ENCODE measurements at regions not wholly inside any gene's neighbourhood (a gene's known extent, or its start where the extent isn't known, plus 50 kb on each side); places are given as distances from the start of the nearest gene placed in this dataset.

DNA sequence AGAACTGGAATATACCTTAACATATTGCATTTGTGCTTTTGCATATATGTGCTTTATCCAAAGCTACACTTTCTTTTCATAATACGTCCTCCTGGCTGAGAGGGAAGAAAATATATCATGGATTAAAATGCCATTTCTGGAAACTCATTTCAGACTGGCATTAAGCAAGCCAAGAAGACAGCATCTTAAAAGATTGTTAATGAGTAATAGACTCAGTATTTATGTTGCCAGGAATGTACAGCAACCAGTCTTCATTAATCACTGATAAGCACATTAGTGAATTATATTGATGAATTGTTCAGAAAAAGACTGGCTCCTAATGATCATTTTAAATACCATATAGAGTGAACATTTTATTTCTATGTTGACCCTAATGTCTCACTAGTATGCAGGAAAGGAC, 134.9 kb upstream of the IFNG-AS1 start:
- no peak overlapping the region for H3K4me3 ChIP-seq (ENCODE audit: low read depth, low read length)
- TF ChIP-seq, protein P1, sequence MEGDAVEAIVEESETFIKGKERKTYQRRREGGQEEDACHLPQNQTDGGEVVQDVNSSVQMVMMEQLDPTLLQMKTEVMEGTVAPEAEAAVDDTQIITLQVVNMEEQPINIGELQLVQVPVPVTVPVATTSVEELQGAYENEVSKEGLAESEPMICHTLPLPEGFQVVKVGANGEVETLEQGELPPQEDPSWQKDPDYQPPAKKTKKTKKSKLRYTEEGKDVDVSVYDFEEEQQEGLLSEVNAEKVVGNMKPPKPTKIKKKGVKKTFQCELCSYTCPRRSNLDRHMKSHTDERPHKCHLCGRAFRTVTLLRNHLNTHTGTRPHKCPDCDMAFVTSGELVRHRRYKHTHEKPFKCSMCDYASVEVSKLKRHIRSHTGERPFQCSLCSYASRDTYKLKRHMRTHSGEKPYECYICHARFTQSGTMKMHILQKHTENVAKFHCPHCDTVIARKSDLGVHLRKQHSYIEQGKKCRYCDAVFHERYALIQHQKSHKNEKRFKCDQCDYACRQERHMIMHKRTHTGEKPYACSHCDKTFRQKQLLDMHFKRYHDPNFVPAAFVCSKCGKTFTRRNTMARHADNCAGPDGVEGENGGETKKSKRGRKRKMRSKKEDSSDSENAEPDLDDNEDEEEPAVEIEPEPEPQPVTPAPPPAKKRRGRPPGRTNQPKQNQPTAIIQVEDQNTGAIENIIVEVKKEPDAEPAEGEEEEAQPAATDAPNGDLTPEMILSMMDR (IDR thresholded peaks at IDR 0.05; ENCODE audit: borderline replicate concordance, insufficient read depth, low read depth, low read length) = no peak

DNA sequence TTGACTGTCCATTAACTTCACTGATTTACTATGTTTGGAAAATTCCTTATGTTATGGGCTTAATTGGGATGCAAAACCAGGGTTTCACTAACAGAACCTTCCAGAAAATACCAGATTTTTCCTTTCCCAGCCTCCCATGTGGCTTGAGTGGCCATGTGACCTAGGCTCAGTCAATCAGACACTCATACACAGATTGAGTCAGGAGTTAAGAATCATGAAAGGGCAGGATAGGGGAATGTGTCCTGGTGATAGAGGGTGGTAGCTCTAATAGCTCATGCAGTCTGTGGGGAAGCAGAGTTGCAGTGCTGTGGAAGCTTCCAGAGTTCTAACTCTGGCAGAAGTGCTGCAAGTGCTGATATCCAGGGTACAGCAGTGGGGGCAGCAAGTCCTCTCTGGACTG, 134.1 kb upstream of the IFNG-AS1 start:
- TF ChIP-seq, protein P1 (IDR thresholded peaks at IDR 0.05; ENCODE audit: borderline replicate concordance, insufficient read depth, low read depth, low read length) = no peak
- no peak overlapping the region for H3K4me3 ChIP-seq (ENCODE audit: low read depth, low read length)

DNA sequence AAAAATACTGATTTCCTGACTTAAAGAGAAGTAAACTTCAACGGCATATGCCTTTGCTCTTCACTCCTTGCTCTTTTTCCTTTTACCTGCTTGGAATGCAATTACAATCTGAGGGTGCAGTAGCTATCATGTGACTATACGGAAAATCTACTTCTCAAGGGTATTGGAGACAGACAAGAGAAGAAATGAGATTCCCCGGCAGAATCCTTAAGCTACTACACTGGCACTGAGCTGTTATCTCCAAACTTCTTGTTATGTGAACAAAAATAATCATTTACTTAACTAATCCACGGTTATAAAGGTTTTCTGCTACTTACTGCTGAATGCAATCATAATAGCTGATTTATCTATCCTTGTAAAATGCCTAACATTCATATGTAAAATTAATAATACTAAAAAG, 118.0 kb upstream of the IFNG-AS1 start:
- TF ChIP-seq, protein P1 (IDR thresholded peaks at IDR 0.05; ENCODE audit: borderline replicate concordance, insufficient read depth, low read depth, low read length) = no peak
- no peak overlapping the region for H3K4me3 ChIP-seq (ENCODE audit: low read depth, low read length)

DNA sequence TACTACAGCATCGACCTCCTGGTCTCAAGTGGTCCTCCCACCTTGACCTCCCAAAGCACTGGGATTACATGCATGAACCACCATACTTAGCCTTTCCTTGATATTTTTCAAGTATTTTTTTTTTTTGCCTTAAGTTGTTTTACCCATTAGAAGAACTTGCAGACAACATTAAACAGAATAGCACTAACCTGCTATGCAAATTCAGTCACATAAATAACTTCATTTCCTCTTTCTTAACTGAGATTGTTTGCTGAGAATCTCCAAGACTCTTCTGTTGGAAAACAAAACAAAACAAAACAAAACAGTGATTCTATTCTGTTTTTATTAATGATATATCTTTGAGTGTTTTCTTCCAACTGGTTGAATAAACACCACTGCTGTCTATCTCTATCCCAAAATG, 115.9 kb upstream of the IFNG-AS1 start:
- TF ChIP-seq, protein P1 (IDR thresholded peaks at IDR 0.05; ENCODE audit: borderline replicate concordance, insufficient read depth, low read depth, low read length) = no peak

DNA sequence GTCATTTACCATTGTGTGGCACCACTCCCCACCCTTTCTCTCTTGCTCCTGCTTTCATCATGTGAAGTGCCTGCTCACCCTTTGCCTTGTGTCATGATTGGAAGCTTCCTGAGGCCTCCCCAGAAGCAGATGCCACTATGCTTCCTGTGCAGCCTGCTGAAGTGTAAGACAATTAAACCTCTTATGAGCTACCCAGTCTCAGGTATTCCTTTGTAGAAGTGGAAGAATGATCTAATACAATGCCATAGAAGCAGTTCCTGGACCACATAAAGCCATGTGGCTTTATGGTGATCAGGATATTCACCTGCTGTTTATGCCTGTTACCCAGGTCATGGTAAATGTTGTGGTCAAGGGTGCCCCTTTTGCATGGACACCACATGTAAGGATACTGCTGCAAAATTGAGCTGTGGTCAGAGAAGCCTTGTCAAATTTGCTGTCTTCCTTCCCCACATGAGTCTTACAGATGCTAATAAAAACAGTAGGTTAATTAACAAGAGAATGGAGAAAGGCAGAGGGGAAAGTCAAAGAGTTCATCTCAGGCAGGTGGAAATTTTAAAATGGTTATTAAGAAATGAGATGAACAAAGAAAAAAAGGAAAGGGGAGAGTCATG, 112.8 kb upstream of the IFNG-AS1 start:
- TF ChIP-seq, protein P1 (IDR thresholded peaks at IDR 0.05; ENCODE audit: borderline replicate concordance, insufficient read depth, low read depth, low read length) = no peak
- H3K4me3 ChIP-seq (ENCODE audit: low read depth, low read length) = no peak overlapping the region

More for the DNA sequence above, 115.9 kb upstream of the IFNG-AS1 start:
- no peak overlapping the region for H3K4me3 ChIP-seq (ENCODE audit: low read depth, low read length)

DNA sequence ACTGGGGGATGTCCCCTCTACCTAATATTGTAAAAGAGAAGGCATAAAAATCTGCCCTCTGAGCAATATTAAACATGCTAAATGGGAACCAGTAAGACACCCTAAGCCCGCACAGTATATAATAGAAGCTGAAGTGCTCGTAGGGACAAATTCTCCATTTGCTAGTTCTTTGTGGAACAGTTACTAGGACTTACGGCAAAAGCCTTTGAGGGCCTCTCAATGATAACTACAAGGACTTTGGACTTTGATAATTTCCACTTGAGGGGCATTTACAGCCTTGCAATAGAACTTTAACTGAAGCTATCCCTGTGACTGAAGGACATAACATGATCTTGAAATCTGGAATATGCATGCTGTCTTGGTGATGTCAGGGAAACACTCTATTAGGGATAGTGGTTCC, 111.5 kb upstream of the IFNG-AS1 start:
- TF ChIP-seq, protein P1 (IDR thresholded peaks at IDR 0.05; ENCODE audit: borderline replicate concordance, insufficient read depth, low read depth, low read length) = no peak
- H3K4me3 ChIP-seq (ENCODE audit: low read depth, low read length) = no peak overlapping the region

DNA sequence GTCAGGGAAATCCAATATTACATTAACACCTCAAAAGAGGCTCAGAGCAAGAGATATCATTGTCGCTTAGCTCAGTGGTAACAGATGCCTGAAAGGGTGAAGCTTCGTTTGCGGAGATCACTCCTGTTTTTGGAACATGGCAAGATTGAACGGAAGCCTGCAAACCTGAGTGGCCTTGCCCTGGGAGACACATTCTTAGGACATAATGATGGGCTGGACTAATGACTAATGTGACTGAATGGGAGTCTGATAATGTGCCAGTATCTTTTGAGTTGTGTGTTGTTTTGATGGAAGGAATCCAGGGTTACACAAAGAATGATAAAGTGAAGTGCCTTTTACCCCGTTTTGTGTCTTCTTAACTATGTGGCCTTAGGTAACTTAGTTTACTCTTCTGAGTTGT, 109.3 kb upstream of the IFNG-AS1 start:
- TF ChIP-seq, protein P1 (IDR thresholded peaks at IDR 0.05; ENCODE audit: borderline replicate concordance, insufficient read depth, low read depth, low read length) = no peak
- no peak overlapping the region for H3K4me3 ChIP-seq (ENCODE audit: low read depth, low read length)

Measured in GM12875 (cell line).